ENCODE measurements at regions not wholly inside any gene's neighbourhood (a gene's known extent, or its start where the extent isn't known, plus 50 kb on each side); places are given as distances from the start of the nearest gene placed in this dataset.

- H3K9me3 ChIP-seq (ENCODE audit: control insufficient read depth, insufficient read depth, low read length) = no peaks in the 10 kb centered on the region
- H3K9me2 ChIP-seq (replicated peaks; ENCODE audit: control insufficient read depth, low read length) = no peaks in the 10 kb centered on the region
- H3K36me3 ChIP-seq (ENCODE audit: control insufficient read depth, low read length) = no peaks in the 10 kb centered on the region
- no peak overlapping the region for H3K4me2 ChIP-seq (ENCODE audit: low read length)
- no peak overlapping the region for H3K4me3 ChIP-seq (ENCODE audit: low read length)
- TF ChIP-seq, protein P1, sequence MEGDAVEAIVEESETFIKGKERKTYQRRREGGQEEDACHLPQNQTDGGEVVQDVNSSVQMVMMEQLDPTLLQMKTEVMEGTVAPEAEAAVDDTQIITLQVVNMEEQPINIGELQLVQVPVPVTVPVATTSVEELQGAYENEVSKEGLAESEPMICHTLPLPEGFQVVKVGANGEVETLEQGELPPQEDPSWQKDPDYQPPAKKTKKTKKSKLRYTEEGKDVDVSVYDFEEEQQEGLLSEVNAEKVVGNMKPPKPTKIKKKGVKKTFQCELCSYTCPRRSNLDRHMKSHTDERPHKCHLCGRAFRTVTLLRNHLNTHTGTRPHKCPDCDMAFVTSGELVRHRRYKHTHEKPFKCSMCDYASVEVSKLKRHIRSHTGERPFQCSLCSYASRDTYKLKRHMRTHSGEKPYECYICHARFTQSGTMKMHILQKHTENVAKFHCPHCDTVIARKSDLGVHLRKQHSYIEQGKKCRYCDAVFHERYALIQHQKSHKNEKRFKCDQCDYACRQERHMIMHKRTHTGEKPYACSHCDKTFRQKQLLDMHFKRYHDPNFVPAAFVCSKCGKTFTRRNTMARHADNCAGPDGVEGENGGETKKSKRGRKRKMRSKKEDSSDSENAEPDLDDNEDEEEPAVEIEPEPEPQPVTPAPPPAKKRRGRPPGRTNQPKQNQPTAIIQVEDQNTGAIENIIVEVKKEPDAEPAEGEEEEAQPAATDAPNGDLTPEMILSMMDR (IDR thresholded peaks at IDR 0.05; ENCODE audit: low read depth, low read length, poor library complexity, severe bottlenecking) = no peak
- no peak for TF ChIP-seq EZH2phosphoT487 (IDR thresholded peaks at IDR 0.05; ENCODE audit: borderline replicate concordance, low read length)
- no peaks in the 10 kb centered on the region for H3F3A ChIP-seq (ENCODE audit: control insufficient read depth, insufficient read depth)
- no peaks in the 10 kb centered on the region for H3K4me1 ChIP-seq (ENCODE audit: control insufficient read depth, low read length)
- no peak overlapping the region for H3K27ac ChIP-seq (ENCODE audit: low read depth, low read length)
- no peaks in the 10 kb centered on the region for H3K79me2 ChIP-seq (ENCODE audit: control insufficient read depth, low read length)
- no peaks in the 10 kb centered on the region for H4K20me1 ChIP-seq (ENCODE audit: control insufficient read depth, insufficient read depth, low read depth, low read length)
- H3K27me3 ChIP-seq (ENCODE audit: control insufficient read depth, low read length) = no peaks in the 10 kb centered on the region
Observed at GRCh38 chr12:20044846-20045245, 323.5 kb upstream of the PDE3A start.

DNA sequence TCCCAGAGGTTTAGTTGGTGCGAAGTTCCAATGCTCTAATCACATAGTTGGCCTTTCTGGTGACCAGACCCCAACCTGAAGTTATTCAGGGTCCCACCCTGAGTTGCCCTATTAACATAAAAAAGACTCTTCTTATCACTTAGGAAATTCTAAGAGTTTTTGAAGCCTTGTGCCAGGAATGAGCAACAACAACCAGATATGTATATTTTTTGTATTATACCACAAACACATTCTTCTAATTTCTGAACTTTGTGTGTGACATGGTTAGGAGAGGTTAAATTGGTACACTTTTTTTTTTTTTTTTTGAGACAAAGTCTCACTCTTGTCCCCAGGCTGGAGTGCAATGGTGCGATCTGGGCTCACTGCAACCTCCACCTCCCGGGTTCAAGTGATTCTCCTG is 320.4 kb upstream of the PDE3A start:
- H3F3A ChIP-seq (ENCODE audit: control insufficient read depth, insufficient read depth) = no peaks in the 10 kb centered on the region

GRCh38 chr12:20050221-20050620 is 318.1 kb upstream of the PDE3A start:
- no peak for TF ChIP-seq EZH2phosphoT487 (IDR thresholded peaks at IDR 0.05; ENCODE audit: borderline replicate concordance, low read length)
- TF ChIP-seq, protein P1 (IDR thresholded peaks at IDR 0.05; ENCODE audit: low read depth, low read length, poor library complexity, severe bottlenecking) = no peak
- Histone ChIP-seq H3K9me3 (ENCODE audit: control insufficient read depth, insufficient read depth, low read length) (no peaks in the 10 kb centered on the region), H4K20me1 (ENCODE audit: control insufficient read depth, insufficient read depth, low read depth, low read length) (no peaks in the 10 kb centered on the region), H3K4me3 (ENCODE audit: low read length) (no peak overlapping the region), H3K4me2 (ENCODE audit: low read length) (no peak overlapping the region), H3K9me2 (replicated peaks; ENCODE audit: control insufficient read depth, low read length) (no peaks in the 10 kb centered on the region), H3K79me2 (ENCODE audit: control insufficient read depth, low read length) (no peaks in the 10 kb centered on the region), H3K36me3 (ENCODE audit: control insufficient read depth, low read length) (no peaks in the 10 kb centered on the region), H3K27me3 (ENCODE audit: control insufficient read depth, low read length) (no peaks in the 10 kb centered on the region), H3K4me1 (ENCODE audit: control insufficient read depth, low read length) (no peaks in the 10 kb centered on the region), H3K27ac (ENCODE audit: low read depth, low read length) (no peak overlapping the region), H3F3A (ENCODE audit: control insufficient read depth, insufficient read depth) (no peaks in the 10 kb centered on the region)

More for the DNA sequence above, 320.4 kb upstream of the PDE3A start:
- H4K20me1 ChIP-seq (ENCODE audit: control insufficient read depth, insufficient read depth, low read depth, low read length) = no peaks in the 10 kb centered on the region
- H3K4me3 ChIP-seq (ENCODE audit: low read length) = no peak overlapping the region
- no peak for TF ChIP-seq EZH2phosphoT487 (IDR thresholded peaks at IDR 0.05; ENCODE audit: borderline replicate concordance, low read length)
- TF ChIP-seq, protein P1 (IDR thresholded peaks at IDR 0.05; ENCODE audit: low read depth, low read length, poor library complexity, severe bottlenecking) = no peak
- H3K4me1 ChIP-seq (ENCODE audit: control insufficient read depth, low read length) = no peaks in the 10 kb centered on the region
- no peaks in the 10 kb centered on the region for H3K79me2 ChIP-seq (ENCODE audit: control insufficient read depth, low read length)
- H3K4me2 ChIP-seq (ENCODE audit: low read length) = no peak overlapping the region
- no peaks in the 10 kb centered on the region for H3K36me3 ChIP-seq (ENCODE audit: control insufficient read depth, low read length)
- H3K27ac ChIP-seq (ENCODE audit: low read depth, low read length) = no peak overlapping the region
- no peaks in the 10 kb centered on the region for H3K27me3 ChIP-seq (ENCODE audit: control insufficient read depth, low read length)
- H3K9me3 ChIP-seq (ENCODE audit: control insufficient read depth, insufficient read depth, low read length) = no peaks in the 10 kb centered on the region
- no peaks in the 10 kb centered on the region for H3K9me2 ChIP-seq (replicated peaks; ENCODE audit: control insufficient read depth, low read length)

DNA sequence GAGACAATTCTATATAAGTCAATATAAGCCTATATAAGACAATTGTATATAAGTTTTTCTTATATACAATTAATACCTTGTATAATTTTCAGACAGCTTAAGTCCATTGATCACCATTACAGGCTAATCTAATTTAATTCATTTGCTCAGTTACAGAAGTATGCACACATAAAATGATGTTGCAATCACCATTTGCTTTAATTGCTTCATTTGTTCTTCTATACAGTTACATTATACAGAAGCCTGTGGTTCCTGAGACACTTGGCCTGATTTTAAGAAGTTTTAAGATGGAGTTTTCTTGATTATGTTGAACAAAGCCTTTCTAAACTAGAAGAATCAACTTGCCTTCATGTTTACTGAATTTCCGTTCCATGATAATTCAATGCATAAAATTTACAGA is 314.6 kb upstream of the PDE3A start:
- no peaks in the 10 kb centered on the region for H4K20me1 ChIP-seq (ENCODE audit: control insufficient read depth, insufficient read depth, low read depth, low read length)
- no peaks in the 10 kb centered on the region for H3K79me2 ChIP-seq (ENCODE audit: control insufficient read depth, low read length)
- no peak overlapping the region for H3K27ac ChIP-seq (ENCODE audit: low read depth, low read length)

More for the DNA sequence above, 314.6 kb upstream of the PDE3A start:
- Histone ChIP-seq H3K4me1 (ENCODE audit: control insufficient read depth, low read length) (no peaks in the 10 kb centered on the region), H3K9me3 (ENCODE audit: control insufficient read depth, insufficient read depth, low read length) (no peaks in the 10 kb centered on the region), H3K4me2 (ENCODE audit: low read length) (no peak overlapping the region), H3K36me3 (ENCODE audit: control insufficient read depth, low read length) (no peaks in the 10 kb centered on the region), H3K4me3 (ENCODE audit: low read length) (no peak overlapping the region), H3K9me2 (replicated peaks; ENCODE audit: control insufficient read depth, low read length) (no peaks in the 10 kb centered on the region), H3K27me3 (ENCODE audit: control insufficient read depth, low read length) (no peaks in the 10 kb centered on the region), H3F3A (ENCODE audit: control insufficient read depth, insufficient read depth) (no peaks in the 10 kb centered on the region)
- no peak for TF ChIP-seq EZH2phosphoT487 (IDR thresholded peaks at IDR 0.05; ENCODE audit: borderline replicate concordance, low read length)
